Skeletal muscle satellite cell (primary cell): ENCODE measurements at regions not wholly inside any gene's neighbourhood (a gene's known extent, or its start where the extent isn't known, plus 50 kb on each side); places are given as distances from the start of the nearest gene placed in this dataset.
"Not testable (repeated sequence)": the region's sequence is repeated elsewhere in the genome, so short reads cannot be mapped to it uniquely, and the experiment has no call there.

Experiments
- H3K27me3 ChIP-seq: 2 replicates; pipeline ENCODE4 v1.7.0; 2013; ENCODE audit warnings: low read length; ENCODE audit not compliant: control insufficient read depth, insufficient read depth
- H3K36me3 ChIP-seq: 2 replicates; pipeline ENCODE4 v1.7.0; 2013; ENCODE audit warnings: mild to moderate bottlenecking, control low read depth, low read length; ENCODE audit not compliant: insufficient read depth
- H3K4me1 ChIP-seq: 2 replicates; pipeline ENCODE4 v1.7.0; 2013; ENCODE audit warnings: low read length; ENCODE audit not compliant: control insufficient read depth, insufficient read depth
- H3K4me2 ChIP-seq: 2 replicates; pipeline ENCODE4 v1.7.0; 2013; ENCODE audit warnings: mild to moderate bottlenecking, low read length
- H3K4me3 ChIP-seq: 2 replicates; pipeline ENCODE4 v1.7.0; 2013; ENCODE audit warnings: low read length
- H3K9ac ChIP-seq: 2 replicates; pipeline ENCODE4 v1.7.0; 2013; ENCODE audit warnings: mild to moderate bottlenecking, low read depth, low read length, moderate library complexity
- H3K9me3 ChIP-seq: replicated peaks from 2 replicates; pipeline ENCODE4 v1.7.0; 2013; ENCODE audit warnings: mild to moderate bottlenecking, control low read depth, low read length

- no peak overlapping the region for H3K9ac ChIP-seq
- no peak overlapping the region for H3K4me3 ChIP-seq
- H3K4me1 ChIP-seq: no peaks in the 10 kb centered on the region
- no peak overlapping the region for H3K4me2 ChIP-seq
- no peaks in the 10 kb centered on the region for H3K27me3 ChIP-seq
- H3K36me3 ChIP-seq: no peaks in the 10 kb centered on the region
- H3K9me3 ChIP-seq: no peaks in the 10 kb centered on the region
These were observed 443.5 kb downstream of the OTOL1 start for GRCh38 chr3:161939918-161940620.

DNA sequence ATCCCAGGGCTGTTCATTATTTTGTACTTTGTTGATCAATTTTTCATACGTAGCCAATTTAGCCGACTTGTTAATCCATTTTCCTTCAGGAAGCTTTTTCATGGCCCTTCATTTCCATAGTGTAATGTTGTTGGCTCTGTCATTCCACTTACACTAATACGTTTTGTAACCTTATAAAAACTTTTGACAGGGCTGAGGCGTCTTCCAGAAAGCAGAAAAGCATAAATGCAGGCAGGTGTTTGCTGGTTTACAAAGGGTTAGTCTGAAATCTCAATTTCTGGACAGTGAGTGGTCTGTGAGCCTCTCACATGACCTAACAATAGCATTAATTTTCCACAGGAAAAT, 444.0 kb downstream of the OTOL1 start:
- H3K9ac ChIP-seq: no peak overlapping the region
- H3K4me1 ChIP-seq: no peaks in the 10 kb centered on the region
- no peak overlapping the region for H3K4me2 ChIP-seq

DNA sequence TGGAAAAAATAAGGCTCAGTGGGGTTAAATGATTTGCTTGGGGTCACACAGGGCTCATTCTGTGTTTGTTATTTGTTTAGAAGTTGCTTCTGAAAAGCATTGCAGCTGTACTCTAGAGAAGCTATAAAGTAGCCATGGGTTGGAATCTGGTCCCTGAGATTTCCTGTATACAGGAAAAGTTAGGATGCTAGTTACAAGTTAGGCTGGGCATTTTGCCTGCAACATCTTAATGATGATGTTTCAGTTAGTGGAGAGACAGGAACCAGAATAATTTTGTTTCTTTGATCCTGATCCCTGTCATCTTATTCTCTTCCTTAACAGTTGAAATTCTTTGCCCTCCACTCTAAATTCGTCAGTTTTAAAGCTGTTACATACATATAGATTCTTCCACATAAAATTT, 445.3 kb downstream of the OTOL1 start:
- Histone ChIP-seq H3K9me3 (no peaks in the 10 kb centered on the region), H3K36me3 (no peaks in the 10 kb centered on the region), H3K4me2 (no peak overlapping the region), H3K27me3 (no peaks in the 10 kb centered on the region), H3K4me1 (no peaks in the 10 kb centered on the region), H3K9ac (no peak overlapping the region), H3K4me3 (no peak overlapping the region)

More for the DNA sequence above, 444.0 kb downstream of the OTOL1 start:
- no peak overlapping the region for H3K4me3 ChIP-seq
- no peaks in the 10 kb centered on the region for H3K27me3 ChIP-seq
- H3K36me3 ChIP-seq: no peaks in the 10 kb centered on the region
- no peaks in the 10 kb centered on the region for H3K9me3 ChIP-seq

DNA sequence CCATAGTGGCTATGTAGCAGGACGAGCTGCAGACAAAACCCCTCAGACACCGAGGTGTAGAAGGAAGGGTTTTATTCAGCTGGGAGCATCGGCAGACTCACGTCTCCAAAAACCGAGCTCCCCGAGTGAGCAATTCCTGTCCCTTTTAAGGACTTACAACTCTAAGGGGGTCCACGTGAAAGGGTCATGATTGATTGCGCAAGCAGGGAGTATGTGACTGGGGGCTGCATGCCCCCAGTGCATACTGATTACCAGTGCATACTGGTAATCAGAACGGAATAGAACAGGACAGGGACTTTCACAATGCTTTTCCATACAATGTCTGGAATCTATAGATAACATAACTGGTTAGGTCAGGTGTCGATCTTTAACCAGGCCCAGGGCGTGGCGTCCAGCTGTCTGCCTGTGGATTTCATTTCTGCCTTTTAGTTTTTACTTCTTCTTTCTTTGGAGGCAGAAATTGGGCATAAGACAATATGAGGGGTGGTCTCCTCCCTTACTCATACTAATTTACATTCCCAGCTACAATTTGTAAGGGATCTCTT, 447.3 kb downstream of the OTOL1 start:
- not testable (repeated sequence) for H3K36me3 ChIP-seq, H3K4me2 ChIP-seq, H3K9ac ChIP-seq, H3K9me3 ChIP-seq, H3K4me1 ChIP-seq, H3K4me3 ChIP-seq, H3K27me3 ChIP-seq

GRCh38 chr3:161946443-161946960, 449.9 kb downstream of the OTOL1 start:
- Histone ChIP-seq H3K4me1 (no peaks in the 10 kb centered on the region), H3K27me3 (no peaks in the 10 kb centered on the region), H3K9me3 (no peaks in the 10 kb centered on the region), H3K36me3 (no peaks in the 10 kb centered on the region), H3K9ac (no peak overlapping the region), H3K4me2 (no peak overlapping the region), H3K4me3 (no peak overlapping the region)

DNA sequence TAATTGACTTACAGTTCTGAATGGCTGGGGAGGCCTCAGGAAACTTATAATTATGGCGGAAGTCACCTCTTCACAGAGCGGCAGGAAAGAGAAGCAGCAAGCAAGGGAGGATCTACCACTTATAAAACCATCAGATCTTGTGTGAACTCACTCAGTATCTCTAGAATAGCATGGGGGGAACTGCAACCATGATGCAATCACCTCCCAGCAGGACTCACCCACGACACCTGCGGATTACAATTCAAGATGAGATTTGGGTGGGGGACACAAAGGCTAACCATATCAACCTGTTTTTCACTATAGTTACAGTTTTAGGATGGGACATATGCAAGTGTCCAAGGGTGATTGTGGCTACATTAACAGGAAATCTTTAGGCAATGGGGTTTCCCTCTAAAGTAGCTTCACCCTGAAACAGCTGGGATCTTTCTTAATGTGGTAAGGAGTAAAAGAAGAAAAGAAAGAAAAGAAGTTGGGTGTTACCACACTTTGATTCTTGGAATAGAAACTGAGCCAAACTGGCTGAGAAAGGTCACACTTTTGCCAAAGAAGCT, 453.8 kb downstream of the OTOL1 start:
- no peaks in the 10 kb centered on the region for H3K4me1 ChIP-seq
- H3K4me3 ChIP-seq: no peak overlapping the region
- no peaks in the 10 kb centered on the region for H3K36me3 ChIP-seq
- no peak overlapping the region for H3K9ac ChIP-seq
- H3K9me3 ChIP-seq: no peaks in the 10 kb centered on the region
- H3K27me3 ChIP-seq: no peaks in the 10 kb centered on the region
- H3K4me2 ChIP-seq: no peak overlapping the region

DNA sequence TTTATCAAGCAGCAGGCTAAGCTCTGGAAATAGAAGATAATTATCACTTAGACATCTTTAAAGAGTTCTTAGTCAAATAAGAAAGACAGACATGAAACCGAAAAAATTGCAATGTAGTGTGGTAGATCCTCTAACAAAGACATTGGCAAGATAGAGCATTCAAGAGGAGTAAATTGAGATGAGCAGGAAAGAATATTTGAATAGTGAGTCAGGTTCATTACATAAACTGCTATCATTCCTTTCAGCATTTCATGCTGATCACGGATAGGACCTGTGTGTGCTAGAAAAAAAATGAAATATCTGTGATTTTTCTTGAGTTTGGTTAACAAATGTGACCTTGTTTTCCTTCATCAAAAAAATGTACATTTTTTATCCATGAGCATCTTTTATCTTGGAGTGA, 460.9 kb downstream of the OTOL1 start:
- Histone ChIP-seq H3K9me3 (no peaks in the 10 kb centered on the region), H3K4me2 (no peak overlapping the region), H3K4me1 (peaks cover 6% of the 10 kb centered on the region), H3K36me3 (no peaks in the 10 kb centered on the region), H3K9ac (no peak overlapping the region), H3K4me3 (no peak overlapping the region), H3K27me3 (no peaks in the 10 kb centered on the region)

GRCh38 chr3:161964857-161965256, 468.2 kb downstream of the OTOL1 start:
- no peak overlapping the region for H3K4me2 ChIP-seq
- H3K9ac ChIP-seq: no peak overlapping the region
- H3K27me3 ChIP-seq: no peaks in the 10 kb centered on the region

GRCh38 chr3:161969867-161970266, 473.3 kb downstream of the OTOL1 start:
- H3K4me3 ChIP-seq: no peak overlapping the region
- no peaks in the 10 kb centered on the region for H3K36me3 ChIP-seq
- H3K9ac ChIP-seq: no peak overlapping the region

More at GRCh38 chr3:161964857-161965256, 468.2 kb downstream of the OTOL1 start:
- H3K4me1 ChIP-seq: peaks cover 4% of the 10 kb centered on the region
- H3K36me3 ChIP-seq: no peaks in the 10 kb centered on the region
- no peaks in the 10 kb centered on the region for H3K9me3 ChIP-seq
- no peak overlapping the region for H3K4me3 ChIP-seq

GRCh38 chr3:161975201-161975600, 478.6 kb downstream of the OTOL1 start:
- H3K4me1 ChIP-seq: peaks cover 18% of the 10 kb centered on the region
- H3K9ac ChIP-seq: no peak overlapping the region
- H3K27me3 ChIP-seq: no peaks in the 10 kb centered on the region
- H3K4me2 ChIP-seq: no peak overlapping the region
- no peaks in the 10 kb centered on the region for H3K9me3 ChIP-seq
- H3K36me3 ChIP-seq: no peaks in the 10 kb centered on the region
- H3K4me3 ChIP-seq: no peak overlapping the region

More at GRCh38 chr3:161969867-161970266, 473.3 kb downstream of the OTOL1 start:
- Histone ChIP-seq H3K4me1 (peaks cover 7% of the 10 kb centered on the region), H3K9me3 (no peaks in the 10 kb centered on the region), H3K27me3 (no peaks in the 10 kb centered on the region), H3K4me2 (peak overlapping the region; percentile 41)

DNA sequence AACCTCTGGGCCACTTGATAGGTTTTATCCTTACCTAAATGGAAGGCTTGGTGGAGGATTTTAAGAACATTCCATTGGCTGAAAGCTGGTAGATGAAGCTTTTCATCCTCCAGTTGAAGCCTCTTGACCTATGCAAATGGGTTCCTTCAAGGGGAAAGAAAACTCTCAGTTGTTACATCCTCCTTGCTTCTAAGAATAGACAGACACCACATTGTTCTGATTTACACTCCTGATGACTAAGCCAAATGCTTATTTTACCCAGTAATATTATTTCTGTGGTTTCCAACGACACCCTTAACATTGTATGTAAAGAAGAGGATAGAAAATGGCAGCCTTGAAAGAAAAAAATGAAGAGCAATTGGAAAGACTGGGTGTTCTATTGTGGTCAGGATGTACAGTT, 480.5 kb downstream of the OTOL1 start:
- no peaks in the 10 kb centered on the region for H3K36me3 ChIP-seq
- no peak overlapping the region for H3K4me3 ChIP-seq
- H3K9me3 ChIP-seq: no peaks in the 10 kb centered on the region
- H3K4me1 ChIP-seq: peaks cover 18% of the 10 kb centered on the region
- H3K27me3 ChIP-seq: no peaks in the 10 kb centered on the region
- H3K9ac ChIP-seq: no peak overlapping the region
- H3K4me2 ChIP-seq: peak overlapping the region; percentile 21

- no peak overlapping the region for H3K4me3 ChIP-seq
- no peak overlapping the region for H3K9ac ChIP-seq
- H3K4me2 ChIP-seq: no peak overlapping the region
- H3K36me3 ChIP-seq: no peaks in the 10 kb centered on the region
- no peaks in the 10 kb centered on the region for H3K9me3 ChIP-seq
- H3K27me3 ChIP-seq: no peaks in the 10 kb centered on the region
- H3K4me1 ChIP-seq: peaks cover 18% of the 10 kb centered on the region
These were observed 481.2 kb downstream of the OTOL1 start for GRCh38 chr3:161977850-161978249.
